Keratinocyte (primary cell): ENCODE measurements at regions not wholly inside any gene's neighbourhood (a gene's known extent, or its start where the extent isn't known, plus 50 kb on each side); places are given as distances from the start of the nearest gene placed in this dataset.

Experiments
- DNase-seq: peaks from one replicate; pipeline ENCODE4 v3.0.0-alpha.2; 2011; ENCODE audit warnings: low read depth, missing footprints, low spot score
- FAIRE-seq: peaks from 2 replicates; lab custom pipeline; 2011; peaks lifted over from hg19 to GRCh38; lab: Jason Lieb, UNC
- H2AFZ ChIP-seq: 2 replicates; pipeline ENCODE4 v1.6.0; 2012; ENCODE audit warnings: low read length, control low read depth, inconsistent platforms; ENCODE audit not compliant: control insufficient read depth
- H3K27ac ChIP-seq: 2 replicates; pipeline ENCODE4 v1.5.1; 2011; ENCODE audit warnings: low read length; ENCODE audit not compliant: control insufficient read depth, insufficient read depth
- H3K27me3 ChIP-seq: 3 replicates; pipeline ENCODE4 v1.6.0; 2011; ENCODE audit warnings: low read length; ENCODE audit not compliant: control insufficient read depth, insufficient read depth; ENCODE audit errors: extremely low read depth
- H3K36me3 ChIP-seq, 2 experiments: 2 replicates in 1 of 2; 3 replicates in 1 of 2; pipeline ENCODE4 v1.5.1; 2011; ENCODE audit warnings: low read length in 2 of 2, mild to moderate bottlenecking in 1 of 2; ENCODE audit not compliant: control insufficient read depth in 2 of 2, insufficient read depth in 2 of 2; ENCODE audit errors: extremely low read depth in 1 of 2
- H3K4me1 ChIP-seq: 3 replicates; pipeline ENCODE4 v1.5.1; 2011; ENCODE audit warnings: low read length; ENCODE audit not compliant: control insufficient read depth, insufficient read depth; ENCODE audit errors: extremely low read depth
- H3K4me2 ChIP-seq: 3 replicates; pipeline ENCODE4 v1.6.0; 2011; ENCODE audit warnings: low read depth, low read length; ENCODE audit not compliant: control insufficient read depth, insufficient read depth; ENCODE audit errors: extremely low read depth
- H3K4me3 ChIP-seq, 3 experiments: fragments of 200-600 bp in 1 of 3; sonication (generic) in 1 of 3; 2 replicates in 2 of 3; 3 replicates in 1 of 3; pipeline ENCODE4 v1.5.1; 2011 to 2016; ENCODE audit warnings: low read length in 3 of 3, mild to moderate bottlenecking in 3 of 3, control low read depth in 2 of 3, inconsistent platforms in 1 of 3, low read depth in 1 of 3, mixed read lengths in 1 of 3, mixed run types in 1 of 3, moderate library complexity in 1 of 3; ENCODE audit not compliant: control insufficient read depth in 2 of 3, insufficient read depth in 2 of 3; ENCODE audit errors: extremely low read depth in 1 of 3
- H3K79me2 ChIP-seq: 2 replicates; pipeline ENCODE4 v1.6.0; 2012; ENCODE audit warnings: low read length; ENCODE audit not compliant: control insufficient read depth, insufficient read depth
- H3K9ac ChIP-seq: 3 replicates; pipeline ENCODE4 v1.6.0; 2011; ENCODE audit warnings: low read length; ENCODE audit not compliant: control insufficient read depth, insufficient read depth; ENCODE audit errors: extremely low read depth
- H3K9me1 ChIP-seq: 3 replicates; pipeline ENCODE4 v1.6.0; 2011; ENCODE audit warnings: low read length; ENCODE audit not compliant: control insufficient read depth, insufficient read depth; ENCODE audit errors: extremely low read depth
- H3K9me3 ChIP-seq: 2 replicates; pipeline ENCODE4 v1.5.1; 2012; ENCODE audit warnings: low read depth, low read length; ENCODE audit not compliant: control insufficient read depth
- H4K20me1 ChIP-seq: 3 replicates; pipeline ENCODE4 v1.6.0; 2011; ENCODE audit warnings: low read length; ENCODE audit not compliant: control insufficient read depth, insufficient read depth; ENCODE audit errors: extremely low read depth
- CTCF ChIP-seq, 3 experiments: IDR thresholded peaks in 1 of 3; conservative IDR thresholded peaks in 1 of 3; optimal IDR thresholded peaks in 1 of 3; 2 replicates in 2 of 3; 3 replicates in 1 of 3; pipeline versions ENCODE3 to v1.5.1; 2011; ENCODE audit warnings: low read length in 3 of 3, mild to moderate bottlenecking in 3 of 3, moderate library complexity in 2 of 3, control low read depth in 1 of 3, inconsistent platforms in 1 of 3; ENCODE audit not compliant: insufficient read depth in 2 of 3; ENCODE audit errors: extremely low read depth in 1 of 3
- EZH2 ChIP-seq: IDR thresholded peaks from one replicate; pipeline ENCODE4 v1.6.1; 2012; ENCODE audit warnings: inconsistent platforms, mild to moderate bottlenecking, low read length, moderate library complexity
- dilution Hi-C: fragments of 300-500 bp; cut with MboI; formaldehyde crosslinking; loops from one replicate; pipeline ENCODE4 v1.7.0; 2020; ENCODE audit warnings: low sequenced_read_pairs; ENCODE audit not compliant: extremely low pct_ligation_motif_present

DNA sequence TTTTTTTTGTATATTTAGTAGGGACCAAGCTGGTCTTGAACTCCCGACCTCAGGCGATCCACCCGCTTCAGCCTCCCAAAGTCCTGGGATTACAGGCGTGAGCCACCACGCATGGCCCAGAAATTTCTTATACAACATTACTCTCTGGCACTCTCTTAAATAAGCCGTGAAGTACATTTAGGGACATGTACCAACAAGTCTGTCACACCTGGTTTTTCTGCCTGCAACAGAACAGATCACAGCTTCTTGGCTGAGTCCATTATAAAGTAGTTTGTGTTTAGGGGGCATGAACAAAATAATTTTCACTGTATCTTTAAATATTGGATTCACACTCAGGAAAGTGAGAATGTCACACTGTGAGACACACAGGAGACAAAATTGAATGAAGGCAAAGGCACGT is 1567.3 kb downstream of the SLITRK5 start:
- FAIRE-seq = no peak
- Histone ChIP-seq H3K27ac (no peak overlapping the region), H3K4me3 (no peak overlapping the region), H3K36me3 (no peaks in the 10 kb centered on the region), H3K9me3 (no peaks in the 10 kb centered on the region), H3K27me3 (no peaks in the 10 kb centered on the region), H3K9ac (no peak overlapping the region), H3K4me1 (peaks cover 6% of the 10 kb centered on the region), H4K20me1 (no peaks in the 10 kb centered on the region), H3K9me1 (no peaks in the 10 kb centered on the region), H3K79me2 (no peaks in the 10 kb centered on the region), H3K4me2 (no peak overlapping the region), H2AFZ (peak overlapping the region; percentile 71)
- TF ChIP-seq EZH2 (no peak), CTCF (optimal IDR thresholded peaks at IDR 0.05 in 1 of 3, IDR thresholded peaks at IDR 0.05 in 1 of 3, conservative IDR thresholded peaks at IDR 0.05 in 1 of 3; ENCODE audit: extremely low read depth in 1 of 3, insufficient read depth in 2 of 3, low read length in 3 of 3) (no peak)
- DNase-seq = peak; percentile 9
- dilution Hi-C loops = no loop called here

DNA sequence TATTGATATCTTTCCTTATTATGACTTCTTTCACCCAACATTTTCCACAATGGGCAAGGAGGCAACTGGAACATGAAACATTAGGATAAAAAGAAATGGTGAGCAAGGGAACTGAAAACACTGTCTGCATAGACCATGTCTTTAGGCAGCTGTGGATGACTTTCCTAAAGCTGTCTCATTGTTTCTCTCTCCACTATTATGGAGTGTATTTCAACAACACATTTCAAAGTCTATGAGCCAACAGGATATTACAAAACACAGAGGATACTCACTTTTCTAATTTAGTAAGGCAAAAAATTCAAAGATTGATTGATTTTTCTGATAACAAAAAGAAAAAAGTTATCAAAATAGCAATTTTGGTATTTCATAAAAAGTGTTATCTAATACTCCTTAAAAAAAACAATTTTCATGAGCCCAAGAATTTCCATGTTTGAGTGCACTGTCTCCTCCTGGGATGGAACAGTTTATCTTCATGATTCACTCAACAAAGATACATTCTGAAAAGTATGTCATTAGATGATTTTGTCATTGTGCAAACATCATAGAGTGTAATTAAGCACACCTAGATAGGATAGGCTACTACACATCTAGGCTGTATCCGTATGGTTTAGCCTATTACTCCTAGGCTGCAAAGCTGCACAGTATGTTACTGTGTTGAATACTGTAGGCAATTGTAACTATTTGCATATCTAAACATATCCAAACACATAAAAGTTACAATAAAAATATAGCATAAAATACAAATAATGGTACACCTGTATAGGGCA is 1568.4 kb downstream of the SLITRK5 start:
- DNase-seq (no peak), FAIRE-seq (no peak)
- Histone ChIP-seq H3K9me1 (no peaks in the 10 kb centered on the region), H2AFZ (peak overlapping the region; percentile 65), H3K4me2 (no peak overlapping the region), H3K4me1 (peaks cover 6% of the 10 kb centered on the region), H3K9ac (no peak overlapping the region), H3K9me3 (no peaks in the 10 kb centered on the region), H3K79me2 (no peaks in the 10 kb centered on the region), H3K36me3 (no peaks in the 10 kb centered on the region), H4K20me1 (no peaks in the 10 kb centered on the region), H3K27me3 (no peaks in the 10 kb centered on the region), H3K27ac (no peak overlapping the region), H3K4me3 (no peak overlapping the region)
- dilution Hi-C loops = no loop called here
- no peak for TF ChIP-seq CTCF (optimal IDR thresholded peaks at IDR 0.05 in 1 of 3, IDR thresholded peaks at IDR 0.05 in 1 of 3, conservative IDR thresholded peaks at IDR 0.05 in 1 of 3; ENCODE audit: extremely low read depth in 1 of 3, insufficient read depth in 2 of 3, low read length in 3 of 3)
- TF ChIP-seq EZH2 = no peak
